ENCODE measurements at regions not wholly inside any gene's neighbourhood (a gene's known extent, or its start where the extent isn't known, plus 50 kb on each side); places are given as distances from the start of the nearest gene placed in this dataset.

DNA sequence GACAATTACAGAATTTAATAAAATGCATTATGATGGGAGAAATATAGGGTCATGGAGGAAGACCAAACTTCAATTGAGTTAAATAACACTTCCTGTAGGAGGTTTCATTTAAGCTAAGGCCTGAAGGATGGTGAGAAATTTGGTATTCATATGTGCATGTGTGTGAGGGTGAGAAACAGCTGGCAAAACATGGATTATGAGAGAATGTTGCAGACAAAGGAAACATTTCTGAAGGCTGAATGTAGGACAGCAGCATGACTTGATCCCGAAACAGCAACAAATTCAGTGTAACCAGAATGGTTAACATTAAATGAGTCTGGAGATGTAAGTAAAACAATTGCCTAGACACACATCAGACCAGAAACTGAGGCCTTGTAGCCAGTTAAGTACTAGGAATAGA lies 630.8 kb downstream of the NR4A2 start:
- no peak for TF ChIP-seq CTCF (IDR thresholded peaks at IDR 0.05; ENCODE audit: insufficient read depth, low read depth, low read length, missing control alignments)
- DNase-seq (ENCODE audit: low read depth): no peak
- no peak overlapping the region for H3K4me3 ChIP-seq (ENCODE audit: low read length)

GRCh38 chr2:155696571-155696970 lies 636.0 kb downstream of the NR4A2 start:
- DNase-seq (ENCODE audit: low read depth): no peak
- no peak overlapping the region for H3K4me3 ChIP-seq (ENCODE audit: low read length)
- no peak for TF ChIP-seq CTCF (IDR thresholded peaks at IDR 0.05; ENCODE audit: insufficient read depth, low read depth, low read length, missing control alignments)

- no peak overlapping the region for H3K4me3 ChIP-seq (ENCODE audit: low read length)
- no peak for TF ChIP-seq CTCF (IDR thresholded peaks at IDR 0.05; ENCODE audit: insufficient read depth, low read depth, low read length, missing control alignments)
- no peak for DNase-seq (ENCODE audit: low read depth)
Measured at GRCh38 chr2:155695505-155695904, 637.0 kb downstream of the NR4A2 start.

- no peak for DNase-seq (ENCODE audit: low read depth)
- H3K4me3 ChIP-seq (ENCODE audit: low read length): no peak overlapping the region
- no peak for TF ChIP-seq CTCF (IDR thresholded peaks at IDR 0.05; ENCODE audit: insufficient read depth, low read depth, low read length, missing control alignments)
Measured at GRCh38 chr2:155692856-155693255, 639.7 kb downstream of the NR4A2 start.

DNA sequence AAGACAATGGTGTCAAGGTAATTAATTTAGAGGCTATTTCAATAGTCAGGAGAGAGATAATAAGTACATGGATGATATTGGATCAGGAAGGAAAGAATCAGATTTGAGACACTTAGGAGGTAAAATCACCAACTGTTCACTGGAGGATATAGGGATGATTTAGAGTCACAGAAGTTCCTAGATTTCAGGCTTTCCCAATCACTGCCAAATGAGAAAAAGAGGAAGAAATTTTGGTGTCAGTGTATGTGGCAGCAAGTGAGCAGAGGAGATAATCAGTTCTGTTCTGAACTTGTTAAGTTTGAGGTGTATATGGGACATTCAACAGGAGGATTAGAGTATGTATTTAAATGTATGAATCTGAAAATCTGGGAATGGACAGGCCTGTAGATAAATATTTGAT lies 640.4 kb downstream of the NR4A2 start:
- no peak overlapping the region for H3K4me3 ChIP-seq (ENCODE audit: low read length)
- no peak for TF ChIP-seq CTCF (IDR thresholded peaks at IDR 0.05; ENCODE audit: insufficient read depth, low read depth, low read length, missing control alignments)
- DNase-seq (ENCODE audit: low read depth): no peak

DNA sequence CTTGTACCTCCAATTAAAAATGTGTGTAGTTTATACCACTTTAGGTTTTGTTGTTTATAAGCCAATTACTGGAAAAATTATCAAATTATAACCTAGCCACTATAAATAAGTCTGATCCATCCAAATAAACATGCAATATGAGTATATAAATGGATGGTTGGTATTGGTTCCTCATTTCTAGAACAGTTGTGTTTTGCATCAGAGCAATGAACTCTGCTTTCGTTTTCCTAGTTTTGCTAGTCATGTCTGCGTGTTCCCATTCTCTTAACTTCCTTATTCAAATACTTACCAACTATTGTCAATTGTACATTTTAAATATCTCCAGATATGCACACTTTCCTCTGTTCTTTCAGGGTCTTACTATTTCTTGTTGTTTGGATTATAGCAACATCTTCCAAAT lies 641.7 kb downstream of the NR4A2 start:
- no peak overlapping the region for H3K4me3 ChIP-seq (ENCODE audit: low read length)
- DNase-seq (ENCODE audit: low read depth): no peak
- TF ChIP-seq CTCF (IDR thresholded peaks at IDR 0.05; ENCODE audit: insufficient read depth, low read depth, low read length, missing control alignments): no peak

DNA sequence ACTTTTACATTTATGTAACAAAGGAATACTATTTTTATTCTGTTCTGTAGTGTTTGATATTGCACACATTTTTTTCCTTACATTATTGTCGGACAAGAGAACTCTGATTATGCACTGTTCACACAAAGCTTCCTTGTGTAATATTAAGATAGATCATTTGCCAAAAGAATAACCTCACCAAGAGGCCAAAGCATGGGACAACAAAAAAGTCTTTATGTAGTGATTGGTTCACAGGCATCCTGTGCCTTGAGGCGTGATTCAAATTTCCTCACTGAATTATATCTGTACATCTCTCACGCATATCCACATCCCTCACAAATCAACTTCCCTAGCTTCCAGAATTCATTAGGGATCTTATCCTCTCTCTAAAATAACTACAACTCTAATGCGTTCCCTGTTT lies 642.7 kb downstream of the NR4A2 start:
- peak; percentile 3 for DNase-seq (ENCODE audit: low read depth)
- H3K4me3 ChIP-seq (ENCODE audit: low read length): no peak overlapping the region
- no peak for TF ChIP-seq CTCF (IDR thresholded peaks at IDR 0.05; ENCODE audit: insufficient read depth, low read depth, low read length, missing control alignments)
